Kidney capillary endothelial cell (primary cell): ENCODE measurements at regions not wholly inside any gene's neighbourhood (a gene's known extent, or its start where the extent isn't known, plus 50 kb on each side); places are given as distances from the start of the nearest gene placed in this dataset.

ENCODE experiments used
- DNase-seq: peaks from one replicate; pipeline ENCODE4 v3.0.0-alpha.2; 2018; ENCODE audit warnings: low spot score

GRCh38 chr1:94325377-94326302 is 88.3 kb upstream of the ARHGAP29 start:
- peak; percentile 99 for DNase-seq

DNA sequence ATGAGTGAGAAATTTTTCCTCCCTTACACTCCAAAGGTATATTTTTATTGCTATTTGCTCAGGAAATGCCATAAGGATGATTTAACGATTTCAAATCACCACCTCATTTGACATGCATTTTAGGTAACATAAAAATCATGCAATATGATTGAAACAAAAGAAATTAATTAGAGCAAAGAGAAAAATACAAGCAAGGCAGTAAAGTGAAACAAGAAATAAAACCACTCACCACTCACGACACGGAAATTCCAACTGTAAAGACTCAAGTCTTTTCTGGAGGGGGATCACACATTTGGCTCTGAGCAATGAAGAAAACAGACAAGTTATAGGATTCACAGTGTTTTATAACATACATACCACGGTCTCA is 86.8 kb upstream of the ARHGAP29 start:
- peak; percentile 74 for DNase-seq

DNA sequence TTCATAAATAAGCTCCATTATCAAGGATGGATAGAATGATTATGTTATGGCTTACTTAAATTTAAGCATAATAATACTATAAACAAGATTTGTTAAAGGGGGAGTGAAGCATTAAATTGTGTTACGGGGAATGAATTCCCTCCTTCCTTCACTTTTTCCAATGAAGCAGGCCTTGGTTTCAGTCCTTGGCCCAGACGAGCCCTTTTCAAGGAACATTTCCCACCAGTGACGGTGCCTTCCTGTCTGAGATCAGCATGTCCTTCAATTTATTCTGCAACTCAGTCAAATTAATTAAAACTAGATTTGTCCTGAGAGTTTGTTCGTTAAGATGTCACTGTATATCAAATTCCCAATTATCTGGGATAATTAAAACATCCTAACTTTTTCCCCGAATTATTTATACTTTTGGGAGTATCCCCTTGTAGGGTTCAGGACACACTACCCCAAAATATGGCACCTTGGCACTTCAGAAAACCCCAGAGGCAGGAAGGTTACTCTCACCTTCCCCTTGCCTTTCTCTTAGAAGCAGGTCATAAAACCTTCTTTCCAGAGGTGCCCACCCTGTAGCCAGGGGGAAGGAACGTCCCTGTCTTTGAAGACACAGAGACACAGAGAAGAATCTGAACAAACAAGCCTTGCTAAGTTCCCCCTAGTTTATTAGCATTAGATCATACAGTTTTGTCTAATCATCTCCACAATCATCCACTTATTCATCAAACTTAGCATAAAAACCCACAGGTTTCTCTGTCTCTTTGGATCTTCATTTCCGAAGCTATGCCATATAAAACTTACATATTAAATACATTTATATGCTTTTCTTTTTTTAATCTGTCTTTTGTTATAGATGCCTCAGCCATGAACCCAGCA is 86.2 kb upstream of the ARHGAP29 start:
- peak; percentile 71 for DNase-seq

- no peak for DNase-seq
Observed at GRCh38 chr1:94322696-94323095, 85.3 kb upstream of the ARHGAP29 start.

DNA sequence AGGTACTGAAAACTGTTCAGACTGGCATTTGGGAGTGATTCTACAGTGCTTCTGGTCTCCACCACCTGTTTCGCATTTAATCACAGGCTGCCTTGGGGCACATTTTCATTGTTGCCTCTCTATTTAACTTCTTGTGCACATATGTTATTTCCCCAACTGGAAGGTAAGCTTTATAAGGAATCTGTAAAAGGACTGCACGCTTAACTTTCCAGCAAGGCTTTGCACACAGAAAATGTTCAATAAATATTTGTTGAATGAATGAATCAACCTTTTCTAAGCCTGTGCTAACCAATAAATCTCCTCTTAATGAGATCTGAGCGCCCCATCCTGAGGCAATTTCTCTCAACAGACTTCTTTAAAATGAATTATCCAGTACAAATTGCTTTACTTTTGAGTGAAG is 84.3 kb upstream of the ARHGAP29 start:
- DNase-seq = no peak

- DNase-seq = peak; percentile 74
Observed at GRCh38 chr1:94319319-94320102, 82.1 kb upstream of the ARHGAP29 start.

- no peak for DNase-seq
Observed at GRCh38 chr1:94318505-94319030, 81.2 kb upstream of the ARHGAP29 start.

DNA sequence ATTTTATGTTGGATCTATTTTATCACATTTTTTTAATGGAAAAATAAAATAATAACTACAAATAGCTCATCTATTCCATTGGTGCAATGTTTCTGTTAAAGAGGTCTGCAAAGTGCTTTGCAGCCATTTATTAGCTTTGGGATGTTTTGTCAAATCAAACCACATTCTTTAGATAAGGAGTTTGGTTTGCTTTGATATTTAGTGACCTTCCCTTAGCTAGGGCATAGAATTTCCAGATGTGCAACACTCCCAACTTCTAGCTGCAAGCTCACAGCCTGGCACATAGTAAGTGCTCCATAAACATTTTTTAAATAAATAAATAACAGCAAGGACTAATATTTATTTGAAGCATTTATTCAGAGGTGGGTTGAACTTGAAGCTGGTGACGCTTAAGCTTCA is 80.4 kb upstream of the ARHGAP29 start:
- no peak for DNase-seq

- no peak for DNase-seq
Observed at GRCh38 chr1:94316836-94317789, 79.7 kb upstream of the ARHGAP29 start.

DNA sequence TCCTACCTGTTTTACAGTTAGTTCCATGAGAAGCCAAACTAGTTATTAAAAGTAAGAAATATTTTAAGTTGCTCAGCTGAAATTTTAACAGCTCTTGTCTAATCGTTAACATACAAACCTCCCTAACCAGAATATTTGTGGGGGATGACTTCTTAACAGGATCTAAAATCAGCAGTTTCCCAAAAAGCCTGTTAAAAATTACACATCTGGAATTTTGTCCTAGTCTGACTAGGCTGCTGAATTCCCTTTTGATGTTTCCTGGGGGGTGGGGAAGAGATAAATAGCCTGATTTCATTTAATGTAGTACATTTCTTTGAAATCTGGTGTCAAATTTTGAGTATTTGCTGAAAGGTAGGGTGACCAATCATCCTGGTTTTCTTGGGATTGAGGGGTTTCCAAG is 78.8 kb upstream of the ARHGAP29 start:
- no peak for DNase-seq

- DNase-seq = no peak
Observed at GRCh38 chr1:94315552-94316116, 78.2 kb upstream of the ARHGAP29 start.

- DNase-seq = no peak
Observed at GRCh38 chr1:94314222-94314858, 77.0 kb upstream of the ARHGAP29 start.

DNA sequence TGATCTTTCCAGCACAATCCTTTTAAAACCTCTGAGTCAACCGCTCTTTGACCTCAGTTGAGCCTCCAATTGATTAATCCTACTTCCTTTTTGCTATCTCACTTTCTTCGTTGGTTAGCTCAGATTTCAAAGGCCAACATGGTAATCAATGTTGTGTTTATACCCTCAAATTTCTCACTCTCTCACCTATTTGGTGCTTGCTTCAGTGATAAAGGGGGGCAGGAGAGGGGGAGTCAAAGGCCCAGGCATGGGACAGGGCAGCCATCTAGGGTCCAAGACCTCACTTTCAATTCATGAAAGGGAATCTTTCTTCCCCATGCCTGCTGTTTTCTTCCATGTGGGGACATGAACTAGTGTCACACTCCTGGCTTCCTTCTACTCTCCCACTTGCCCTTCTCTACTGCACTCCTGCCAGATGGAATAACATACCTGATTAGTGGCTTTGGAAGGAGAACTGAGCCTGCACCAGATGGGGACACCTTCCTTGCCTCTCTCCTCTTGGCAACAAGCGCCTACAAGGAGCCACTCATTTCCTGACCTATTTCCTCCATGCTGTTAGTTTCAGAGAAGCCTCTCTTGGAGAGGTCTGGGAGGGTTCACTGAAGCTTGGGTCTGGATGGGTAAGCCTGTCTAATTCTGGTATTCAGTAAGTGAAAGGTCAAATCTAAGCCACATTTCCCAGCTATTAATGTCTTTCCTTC is 73.3 kb upstream of the ARHGAP29 start:
- no peak for DNase-seq

- no peak for DNase-seq
Observed at GRCh38 chr1:94309829-94310569, 72.6 kb upstream of the ARHGAP29 start.

- no peak for DNase-seq
Observed at GRCh38 chr1:94309216-94309615, 71.8 kb upstream of the ARHGAP29 start.

DNA sequence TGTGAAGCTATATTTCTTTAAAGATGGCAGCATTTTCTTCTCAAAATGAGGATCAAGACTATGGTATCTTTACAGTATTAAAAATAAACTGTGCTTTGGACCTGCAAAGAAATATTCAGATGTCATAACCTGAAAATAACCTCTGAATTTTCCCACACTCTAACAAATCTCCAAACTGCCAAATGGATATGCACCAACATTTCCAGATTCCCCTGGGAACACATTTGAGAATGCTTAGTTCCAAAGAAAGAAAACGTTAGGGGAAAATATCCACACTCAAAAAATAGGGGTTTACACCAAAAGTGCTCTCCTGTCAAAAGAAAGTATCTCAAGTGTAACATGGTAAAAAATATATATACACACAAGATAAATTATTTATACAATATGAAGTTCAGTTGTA is 69.1 kb upstream of the ARHGAP29 start:
- no peak for DNase-seq

DNA sequence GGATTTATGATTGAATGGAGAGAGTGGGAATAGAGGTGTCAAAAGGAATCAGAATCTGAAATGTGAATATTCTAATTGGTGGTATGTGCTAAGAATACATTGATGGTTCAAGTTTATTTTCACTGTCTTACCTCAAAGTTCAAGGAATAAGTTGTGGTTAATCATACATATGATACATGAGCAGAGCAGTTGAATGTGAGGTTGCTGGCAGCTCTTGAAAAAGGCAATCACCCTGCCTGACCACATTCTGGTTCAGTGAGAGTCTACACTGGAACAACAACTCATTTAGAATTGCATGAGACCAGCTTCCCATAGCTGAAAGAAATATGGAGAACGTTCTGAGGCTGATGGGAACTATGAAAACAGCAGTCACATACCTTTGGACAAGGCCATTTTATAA is 68.3 kb upstream of the ARHGAP29 start:
- no peak for DNase-seq

GRCh38 chr1:94304553-94304952 is 67.2 kb upstream of the ARHGAP29 start:
- peak; percentile 75 for DNase-seq

DNA sequence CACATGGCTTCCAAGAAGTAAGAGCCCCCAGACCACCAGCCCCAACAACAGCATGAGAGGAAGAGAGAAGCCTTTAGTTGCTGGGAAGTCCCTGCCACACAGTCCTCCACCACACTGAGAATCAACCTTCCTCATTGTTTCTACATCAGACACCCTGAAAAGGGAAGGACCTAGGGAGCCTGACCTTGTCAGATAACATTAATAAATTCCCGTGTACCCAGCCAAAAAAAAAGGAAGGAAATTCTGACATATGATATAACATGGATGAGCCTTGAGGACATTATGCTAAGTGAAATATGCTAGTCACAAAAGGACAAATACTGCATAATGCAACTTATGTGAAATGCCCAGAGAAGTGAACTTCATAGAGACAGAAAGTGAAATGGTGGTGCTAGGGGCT is 65.6 kb upstream of the ARHGAP29 start:
- no peak for DNase-seq
